ENCODE measurements at regions not wholly inside any gene's neighbourhood (a gene's known extent, or its start where the extent isn't known, plus 50 kb on each side); places are given as distances from the start of the nearest gene placed in this dataset.

GRCh38 chr22:48253573-48253972 is 1491.1 kb downstream of the TBC1D22A start:
- DNase-seq = no peak
- H3K4me1 ChIP-seq (ENCODE audit: control insufficient read depth, insufficient read depth, low read length, poor library complexity, severe bottlenecking) = no peaks in the 10 kb centered on the region
- no peak overlapping the region for H3K27ac ChIP-seq (ENCODE audit: insufficient read depth, low read length, poor library complexity, severe bottlenecking)
- peaks cover 5% of the 10 kb centered on the region for H3K27me3 ChIP-seq (replicated peaks; ENCODE audit: control insufficient read depth, insufficient read depth, low read length, poor library complexity, severe bottlenecking)
- no peaks in the 10 kb centered on the region for H3K9me3 ChIP-seq (ENCODE audit: control insufficient read depth, low read length)
- H3K36me3 ChIP-seq (ENCODE audit: control insufficient read depth, insufficient read depth, low read length) = no peaks in the 10 kb centered on the region
- no peak overlapping the region for H3K4me3 ChIP-seq (ENCODE audit: insufficient read depth, low read depth, low read length, poor library complexity, severe bottlenecking)

- Histone ChIP-seq H3K36me3 (ENCODE audit: control insufficient read depth, insufficient read depth, low read length) (no peaks in the 10 kb centered on the region), H3K4me1 (ENCODE audit: control insufficient read depth, insufficient read depth, low read length, poor library complexity, severe bottlenecking) (no peaks in the 10 kb centered on the region), H3K27ac (ENCODE audit: insufficient read depth, low read length, poor library complexity, severe bottlenecking) (no peak overlapping the region), H3K4me3 (ENCODE audit: insufficient read depth, low read depth, low read length, poor library complexity, severe bottlenecking) (no peak overlapping the region), H3K9me3 (ENCODE audit: control insufficient read depth, low read length) (no peaks in the 10 kb centered on the region), H3K27me3 (replicated peaks; ENCODE audit: control insufficient read depth, insufficient read depth, low read length, poor library complexity, severe bottlenecking) (peaks cover 5% of the 10 kb centered on the region)
- DNase-seq = no peak
Measured at GRCh38 chr22:48253136-48253535, 1490.7 kb downstream of the TBC1D22A start.

DNA sequence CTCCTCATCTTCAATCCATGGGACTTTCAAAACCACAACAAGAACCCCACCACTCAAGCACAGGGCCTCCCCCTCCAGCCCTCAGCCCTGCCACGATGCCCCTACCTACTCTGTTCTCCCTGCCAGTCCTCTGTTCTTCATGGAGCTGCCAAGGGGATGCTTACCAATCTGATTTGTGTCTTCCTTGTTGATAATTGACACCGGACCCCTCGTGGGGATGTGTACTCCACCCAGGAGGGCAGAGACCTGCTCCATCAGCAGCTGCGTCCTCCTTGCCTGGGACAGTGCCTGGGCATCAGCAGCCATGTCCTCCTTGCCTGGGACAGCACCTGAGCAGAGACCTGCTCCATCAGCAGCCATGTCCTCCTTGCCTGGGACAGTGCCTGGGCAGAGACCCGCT is 1489.2 kb downstream of the TBC1D22A start:
- no peak for DNase-seq
- Histone ChIP-seq H3K4me3 (ENCODE audit: insufficient read depth, low read depth, low read length, poor library complexity, severe bottlenecking) (no peak overlapping the region), H3K27me3 (replicated peaks; ENCODE audit: control insufficient read depth, insufficient read depth, low read length, poor library complexity, severe bottlenecking) (peaks cover 5% of the 10 kb centered on the region)

GRCh38 chr22:48250937-48251530 is 1488.6 kb downstream of the TBC1D22A start:
- H3K4me1 ChIP-seq (ENCODE audit: control insufficient read depth, insufficient read depth, low read length, poor library complexity, severe bottlenecking) = no peaks in the 10 kb centered on the region
- peaks cover 5% of the 10 kb centered on the region for H3K27me3 ChIP-seq (replicated peaks; ENCODE audit: control insufficient read depth, insufficient read depth, low read length, poor library complexity, severe bottlenecking)
- H3K36me3 ChIP-seq (ENCODE audit: control insufficient read depth, insufficient read depth, low read length) = no peaks in the 10 kb centered on the region
- H3K4me3 ChIP-seq (ENCODE audit: insufficient read depth, low read depth, low read length, poor library complexity, severe bottlenecking) = no peak overlapping the region
- DNase-seq = no peak
- H3K9me3 ChIP-seq (ENCODE audit: control insufficient read depth, low read length) = no peaks in the 10 kb centered on the region
- H3K27ac ChIP-seq (ENCODE audit: insufficient read depth, low read length, poor library complexity, severe bottlenecking) = no peak overlapping the region

More for the DNA sequence above, 1489.2 kb downstream of the TBC1D22A start:
- H3K36me3 ChIP-seq (ENCODE audit: control insufficient read depth, insufficient read depth, low read length) = no peaks in the 10 kb centered on the region
- no peak overlapping the region for H3K27ac ChIP-seq (ENCODE audit: insufficient read depth, low read length, poor library complexity, severe bottlenecking)
- no peaks in the 10 kb centered on the region for H3K4me1 ChIP-seq (ENCODE audit: control insufficient read depth, insufficient read depth, low read length, poor library complexity, severe bottlenecking)
- no peaks in the 10 kb centered on the region for H3K9me3 ChIP-seq (ENCODE audit: control insufficient read depth, low read length)

DNA sequence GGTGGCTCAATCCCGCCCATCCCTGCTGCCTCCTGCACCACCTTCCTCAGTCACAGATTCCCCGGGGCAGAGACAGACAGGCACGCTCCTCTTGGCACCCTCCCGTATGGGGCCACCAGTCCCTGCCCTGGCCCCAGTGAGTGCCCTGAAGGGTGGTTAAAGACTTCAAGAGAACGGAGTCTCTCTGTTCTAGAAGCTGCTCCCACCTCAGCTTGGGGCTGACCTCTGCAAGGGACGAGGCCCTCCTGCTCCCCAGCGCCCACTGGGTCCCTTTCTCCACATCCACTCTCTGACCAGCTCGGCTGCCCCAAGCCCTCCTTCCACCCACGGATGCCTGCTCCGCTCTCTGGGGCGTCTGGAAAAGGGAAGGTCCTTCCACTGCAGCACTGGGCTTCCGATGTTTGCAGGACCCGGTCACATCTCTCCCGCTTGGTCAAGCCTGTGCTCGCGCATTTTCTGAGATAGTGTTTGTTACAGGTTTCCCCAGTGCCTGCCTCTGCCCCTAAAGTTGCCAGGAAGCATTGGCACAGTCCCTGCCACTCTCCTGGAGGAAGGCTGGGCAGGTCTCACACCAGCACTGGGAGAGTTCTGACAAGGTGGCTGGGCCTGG is 1487.9 kb downstream of the TBC1D22A start:
- H3K27me3 ChIP-seq (replicated peaks; ENCODE audit: control insufficient read depth, insufficient read depth, low read length, poor library complexity, severe bottlenecking) = peaks cover 5% of the 10 kb centered on the region
- H3K27ac ChIP-seq (ENCODE audit: insufficient read depth, low read length, poor library complexity, severe bottlenecking) = no peak overlapping the region
- H3K36me3 ChIP-seq (ENCODE audit: control insufficient read depth, insufficient read depth, low read length) = no peaks in the 10 kb centered on the region
- H3K4me3 ChIP-seq (ENCODE audit: insufficient read depth, low read depth, low read length, poor library complexity, severe bottlenecking) = no peak overlapping the region
- DNase-seq = no peak
- H3K4me1 ChIP-seq (ENCODE audit: control insufficient read depth, insufficient read depth, low read length, poor library complexity, severe bottlenecking) = no peaks in the 10 kb centered on the region
- no peaks in the 10 kb centered on the region for H3K9me3 ChIP-seq (ENCODE audit: control insufficient read depth, low read length)

- Histone ChIP-seq H3K27ac (ENCODE audit: insufficient read depth, low read length, poor library complexity, severe bottlenecking) (no peak overlapping the region), H3K27me3 (replicated peaks; ENCODE audit: control insufficient read depth, insufficient read depth, low read length, poor library complexity, severe bottlenecking) (peaks cover 5% of the 10 kb centered on the region), H3K9me3 (ENCODE audit: control insufficient read depth, low read length) (no peaks in the 10 kb centered on the region), H3K4me3 (ENCODE audit: insufficient read depth, low read depth, low read length, poor library complexity, severe bottlenecking) (no peak overlapping the region), H3K36me3 (ENCODE audit: control insufficient read depth, insufficient read depth, low read length) (no peaks in the 10 kb centered on the region), H3K4me1 (ENCODE audit: control insufficient read depth, insufficient read depth, low read length, poor library complexity, severe bottlenecking) (no peaks in the 10 kb centered on the region)
- no peak for DNase-seq
Measured at GRCh38 chr22:48249713-48250268, 1487.3 kb downstream of the TBC1D22A start.

DNA sequence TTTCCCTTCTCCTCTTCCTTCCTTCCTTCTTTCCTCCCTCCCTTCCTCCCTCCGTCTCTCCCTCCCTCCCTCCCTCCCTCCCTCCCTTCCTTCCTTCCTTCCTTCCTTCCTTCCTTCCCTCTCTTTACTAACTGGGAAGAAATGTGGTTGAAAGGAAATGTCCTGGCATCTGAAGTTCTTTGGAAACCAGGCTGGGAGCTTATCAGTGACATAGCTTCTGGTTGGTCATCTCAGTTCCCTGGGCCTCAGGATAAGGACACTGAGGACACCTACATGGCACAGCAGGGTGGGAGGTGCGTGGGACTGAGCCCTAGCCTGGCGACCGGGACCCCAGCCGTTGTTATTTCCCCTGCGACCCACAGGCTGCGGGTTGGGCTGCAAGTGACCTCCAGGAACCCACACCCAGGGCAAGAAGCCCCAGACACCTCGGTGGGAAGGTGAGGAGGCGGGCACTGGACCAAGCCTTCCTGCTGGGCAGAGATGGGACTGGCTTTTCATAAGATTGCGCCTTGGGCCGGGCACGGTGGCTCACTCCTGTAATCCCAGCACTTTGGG is 1486.5 kb downstream of the TBC1D22A start:
- Histone ChIP-seq H3K4me3 (ENCODE audit: insufficient read depth, low read depth, low read length, poor library complexity, severe bottlenecking) (no peak overlapping the region), H3K27me3 (replicated peaks; ENCODE audit: control insufficient read depth, insufficient read depth, low read length, poor library complexity, severe bottlenecking) (peaks cover 5% of the 10 kb centered on the region), H3K9me3 (ENCODE audit: control insufficient read depth, low read length) (no peaks in the 10 kb centered on the region), H3K27ac (ENCODE audit: insufficient read depth, low read length, poor library complexity, severe bottlenecking) (no peak overlapping the region), H3K36me3 (ENCODE audit: control insufficient read depth, insufficient read depth, low read length) (no peaks in the 10 kb centered on the region), H3K4me1 (ENCODE audit: control insufficient read depth, insufficient read depth, low read length, poor library complexity, severe bottlenecking) (no peaks in the 10 kb centered on the region)
- DNase-seq = no peak

DNA sequence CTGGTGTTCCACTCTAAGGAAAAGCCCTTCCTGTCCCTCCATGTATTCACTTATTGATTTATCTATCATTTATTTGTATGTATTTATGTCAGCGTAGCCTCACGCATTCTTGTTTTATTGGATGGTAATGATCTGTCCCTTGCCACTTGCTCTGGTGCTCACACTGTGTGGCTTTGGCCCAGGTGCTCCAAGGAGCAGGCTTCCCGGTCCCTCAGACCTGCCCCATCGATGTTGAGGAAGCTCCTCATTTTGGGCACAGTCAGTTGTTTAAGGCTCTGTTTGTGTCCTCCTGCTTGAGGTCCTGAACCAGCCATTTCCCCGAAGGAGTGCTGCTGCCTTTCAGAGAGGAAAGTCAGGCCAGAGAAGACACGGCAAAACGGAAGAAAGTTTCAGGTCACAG is 1485.4 kb downstream of the TBC1D22A start:
- no peaks in the 10 kb centered on the region for H3K4me1 ChIP-seq (ENCODE audit: control insufficient read depth, insufficient read depth, low read length, poor library complexity, severe bottlenecking)
- no peaks in the 10 kb centered on the region for H3K27me3 ChIP-seq (replicated peaks; ENCODE audit: control insufficient read depth, insufficient read depth, low read length, poor library complexity, severe bottlenecking)
- no peak for DNase-seq
- H3K9me3 ChIP-seq (ENCODE audit: control insufficient read depth, low read length) = no peaks in the 10 kb centered on the region
- no peaks in the 10 kb centered on the region for H3K36me3 ChIP-seq (ENCODE audit: control insufficient read depth, insufficient read depth, low read length)
- H3K4me3 ChIP-seq (ENCODE audit: insufficient read depth, low read depth, low read length, poor library complexity, severe bottlenecking) = no peak overlapping the region
- H3K27ac ChIP-seq (ENCODE audit: insufficient read depth, low read length, poor library complexity, severe bottlenecking) = no peak overlapping the region

DNA sequence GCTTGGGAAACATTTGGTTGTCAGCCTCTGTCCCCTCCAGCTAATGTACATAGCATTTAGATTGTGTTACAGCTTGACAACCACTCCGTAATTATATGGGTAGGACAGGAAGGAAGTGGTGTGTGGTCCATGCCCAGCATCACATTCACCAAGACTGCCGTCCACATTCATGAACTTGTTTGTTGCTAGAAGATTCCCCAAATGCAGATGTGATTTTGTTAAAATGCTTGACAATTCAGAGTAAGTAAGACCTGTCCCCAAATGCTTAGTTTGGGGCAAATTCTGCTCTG is 1482.7 kb downstream of the TBC1D22A start:
- no peaks in the 10 kb centered on the region for H3K9me3 ChIP-seq (ENCODE audit: control insufficient read depth, low read length)
- DNase-seq = no peak
- no peak overlapping the region for H3K4me3 ChIP-seq (ENCODE audit: insufficient read depth, low read depth, low read length, poor library complexity, severe bottlenecking)

DNA sequence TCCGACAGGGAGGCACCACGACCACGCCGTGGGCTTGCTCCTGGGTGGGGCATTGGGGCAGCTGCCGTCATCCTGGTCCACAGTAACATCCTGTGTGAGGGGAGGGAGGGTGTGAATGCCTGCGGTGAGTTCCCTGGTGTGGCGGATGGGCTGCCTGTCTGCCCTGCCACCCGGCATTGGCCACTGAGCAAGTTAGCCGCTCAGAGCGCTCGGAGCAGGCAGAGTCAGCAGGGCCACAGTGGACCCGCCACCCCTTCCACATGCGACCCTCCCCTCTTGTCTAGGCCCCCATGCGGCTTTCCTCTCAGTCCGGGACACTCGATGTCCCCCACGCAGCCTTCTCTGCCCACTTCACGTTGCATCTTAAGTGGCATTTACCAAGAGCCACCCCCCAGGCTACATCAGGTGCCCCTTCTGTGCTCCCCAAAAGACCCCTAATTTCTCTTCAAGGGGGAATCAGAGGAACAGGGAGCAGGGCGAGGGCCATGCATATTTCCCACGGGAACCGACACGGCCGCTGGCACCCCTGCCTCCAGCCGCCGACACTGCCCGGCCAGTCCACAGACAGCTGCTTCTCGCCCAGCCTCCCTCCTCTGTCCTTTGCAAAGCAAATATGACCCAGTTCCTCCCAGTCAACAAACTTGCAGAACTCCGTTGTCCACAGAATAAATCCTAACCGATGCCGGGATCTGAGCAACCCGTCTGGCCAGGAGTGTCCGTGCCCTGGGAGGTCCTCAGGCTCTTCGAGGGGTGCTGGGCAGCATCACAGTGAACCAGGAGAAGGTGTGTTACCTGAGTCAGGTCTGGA is 1482.1 kb downstream of the TBC1D22A start:
- Histone ChIP-seq H3K36me3 (ENCODE audit: control insufficient read depth, insufficient read depth, low read length) (no peaks in the 10 kb centered on the region), H3K4me3 (ENCODE audit: insufficient read depth, low read depth, low read length, poor library complexity, severe bottlenecking) (no peak overlapping the region), H3K27me3 (replicated peaks; ENCODE audit: control insufficient read depth, insufficient read depth, low read length, poor library complexity, severe bottlenecking) (no peaks in the 10 kb centered on the region), H3K4me1 (ENCODE audit: control insufficient read depth, insufficient read depth, low read length, poor library complexity, severe bottlenecking) (no peaks in the 10 kb centered on the region), H3K9me3 (ENCODE audit: control insufficient read depth, low read length) (no peaks in the 10 kb centered on the region), H3K27ac (ENCODE audit: insufficient read depth, low read length, poor library complexity, severe bottlenecking) (no peak overlapping the region)
- DNase-seq = no peak

More for the DNA sequence above, 1482.7 kb downstream of the TBC1D22A start:
- H3K36me3 ChIP-seq (ENCODE audit: control insufficient read depth, insufficient read depth, low read length) = no peaks in the 10 kb centered on the region
- H3K27me3 ChIP-seq (replicated peaks; ENCODE audit: control insufficient read depth, insufficient read depth, low read length, poor library complexity, severe bottlenecking) = no peaks in the 10 kb centered on the region
- H3K27ac ChIP-seq (ENCODE audit: insufficient read depth, low read length, poor library complexity, severe bottlenecking) = no peak overlapping the region
- H3K4me1 ChIP-seq (ENCODE audit: control insufficient read depth, insufficient read depth, low read length, poor library complexity, severe bottlenecking) = no peaks in the 10 kb centered on the region
